ENCODE measurements at regions not wholly inside any gene's neighbourhood (a gene's known extent, or its start where the extent isn't known, plus 50 kb on each side); places are given as distances from the start of the nearest gene placed in this dataset.

DNA sequence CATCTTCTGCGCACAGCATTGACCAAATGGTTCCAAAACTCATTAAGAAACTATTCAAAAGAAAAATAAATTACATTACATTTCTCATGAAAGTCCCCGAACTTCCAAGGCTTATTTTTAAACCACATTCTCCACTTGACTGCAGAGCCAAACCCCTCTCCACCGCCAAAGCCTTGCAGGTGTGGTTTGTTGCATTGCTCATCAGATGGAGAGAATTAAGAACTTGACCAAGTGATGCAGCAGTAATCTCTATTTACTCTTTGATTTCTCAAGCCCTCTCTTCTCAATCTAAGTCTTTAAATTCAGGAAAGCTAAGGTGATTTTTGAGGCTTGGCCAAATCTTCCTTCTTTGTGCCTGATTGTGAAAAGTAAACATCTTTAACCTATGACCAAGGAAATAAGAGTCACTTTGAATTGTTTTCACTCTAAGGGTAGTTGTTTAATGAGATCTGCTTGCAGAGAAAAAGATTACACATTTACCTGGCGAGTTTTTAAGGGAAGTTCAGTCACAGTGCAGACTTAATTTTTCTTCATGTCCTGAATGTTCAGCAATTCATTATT, 290.5 kb upstream of the ITGA1 start (continued):
- TF ChIP-seq RFX5 (IDR thresholded peaks at IDR 0.05; ENCODE audit: borderline replicate concordance, low read depth, low read length), result no peak
- TF ChIP-seq RAD21 (IDR thresholded peaks at IDR 0.05 in 1 of 2, conservative IDR thresholded peaks at IDR 0.05 in 1 of 2; ENCODE audit: low read depth in 2 of 2, low read length in 2 of 2), result no peak
- no peak for TF ChIP-seq POU5F1 (IDR thresholded peaks at IDR 0.05; ENCODE audit: low read depth, low read length)
- no peak for TF ChIP-seq HDAC6 (IDR thresholded peaks at IDR 0.05; ENCODE audit: low read depth, low read length)
- no peak for TF ChIP-seq CEBPB (IDR thresholded peaks at IDR 0.05; ENCODE audit: low read depth, low read length)
- no peak for TF ChIP-seq KDM4A (IDR thresholded peaks at IDR 0.05; ENCODE audit: low read depth, low read length, severe bottlenecking)
- TF ChIP-seq PHF8 (conservative IDR thresholded peaks at IDR 0.05; ENCODE audit: low read depth, low read length), result no peak
- TF ChIP-seq KDM1A (IDR thresholded peaks at IDR 0.05; ENCODE audit: borderline replicate concordance, low read length), result no peak

All from H1 (cell line).